WTC11 (cell line): ENCODE measurements at regions not wholly inside any gene's neighbourhood (a gene's known extent, or its start where the extent isn't known, plus 50 kb on each side); places are given as distances from the start of the nearest gene placed in this dataset.

ENCODE experiments used
- CTCF ChIP-seq: fragments of 200-600 bp; IDR thresholded peaks from 2 replicates; pipeline ENCODE4 v1.8.0; 2022; ENCODE audit warnings: antibody characterized with exemption
- E2F4 ChIP-seq: sonication (generic); formaldehyde crosslinking; IDR thresholded peaks from 2 replicates; pipeline ENCODE4 v1.8.1; 2022; ENCODE audit warnings: low read depth, mild to moderate bottlenecking, moderate library complexity, missing genetic modification reagents, borderline replicate concordance
- ERG ChIP-seq: fragments of 250-450 bp; sonication (Bioruptor Pico); IDR thresholded peaks from 2 replicates; pipeline ENCODE4 v1.8.0; 2021; ENCODE audit warnings: mild to moderate bottlenecking
- MLX ChIP-seq: sonication (generic); formaldehyde crosslinking; IDR thresholded peaks from 2 replicates; pipeline ENCODE4 v1.8.1; 2023; ENCODE audit warnings: mild to moderate bottlenecking, missing genetic modification reagents, moderate library complexity
- USF2 ChIP-seq: sonication (generic); formaldehyde crosslinking; IDR thresholded peaks from 2 replicates; pipeline ENCODE4 v1.8.1; 2023; ENCODE audit warnings: mild to moderate bottlenecking, missing genetic modification reagents, moderate library complexity
- ZNF121 ChIP-seq: sonication (generic); formaldehyde crosslinking; IDR thresholded peaks from 2 replicates; pipeline ENCODE4 v1.8.0; 2023; ENCODE audit warnings: missing genetic modification reagents
- ZNF232 ChIP-seq: sonication (generic); formaldehyde crosslinking; IDR thresholded peaks from 2 replicates; pipeline ENCODE4 v1.8.0; 2022; ENCODE audit warnings: mild to moderate bottlenecking, missing genetic modification reagents
- ZSCAN18 ChIP-seq: fragments of 250-450 bp; sonication (Bioruptor Pico); IDR thresholded peaks from 2 replicates; pipeline ENCODE4 v2.1.2; 2022; ENCODE audit warnings: mild to moderate bottlenecking, moderate library complexity

- TF ChIP-seq CTCF (no peak), ERG (CRISPR knock-in tag) (no peak), MLX (no peak), USF2 (no peak), E2F4 (no peak), ZNF121 (CRISPR knock-in tag) (no peak), ZSCAN18 (no peak), ZNF232 (CRISPR knock-in tag) (no peak)
Observed at GRCh38 chr14:66010695-66011094, 475.5 kb upstream of the CCDC196 start.
